Endothelial cell of umbilical vein (primary cell): ENCODE measurements at regions not wholly inside any gene's neighbourhood (a gene's known extent, or its start where the extent isn't known, plus 50 kb on each side); places are given as distances from the start of the nearest gene placed in this dataset.

ENCODE experiments used
- BruUV-seq: library from RNA; stranded (reverse); fragments of 400-500 nt; replicated peaks from 2 replicates; lab custom pipeline; 2021; lab: Mats Ljungman, UMichigan
- CTCF ChIA-PET: fragments of 300-600, 350-600 bp; sonication (Branson Sonifier 250); formaldehyde crosslinking; loops from one replicate; lab custom pipeline; 2021; ENCODE audit warnings: antibody characterized with exemption, inconsistent platforms; lab: Charles Lee
- POLR2A ChIA-PET: fragments of 300-600, 350-600 bp; sonication (Branson Sonifier 250); formaldehyde crosslinking; loops from one replicate; lab custom pipeline; 2021; ENCODE audit warnings: antibody characterized with exemption, inconsistent platforms; lab: Charles Lee
- DNase-seq: peaks from one replicate; pipeline ENCODE4 v3.0.0-alpha.2; 2011; ENCODE audit warnings: low read depth, low spot score
- FAIRE-seq: peaks from 2 replicates; lab custom pipeline; 2011; peaks lifted over from hg19 to GRCh38; lab: Jason Lieb, UNC
- H2AFZ ChIP-seq: 2 replicates; pipeline ENCODE4 v1.6.0; 2012; ENCODE audit warnings: low read depth, low read length, control low read depth, inconsistent platforms
- H3K27ac ChIP-seq: 2 replicates; pipeline ENCODE4 v1.5.1; 2011; ENCODE audit warnings: low read depth, mild to moderate bottlenecking, control low read depth, low read length, moderate library complexity; ENCODE audit not compliant: insufficient read depth
- H3K27me3 ChIP-seq, 2 experiments: 2 replicates each; pipeline versions ENCODE4 v1.6.0 to v1.6.1; 2011; ENCODE audit warnings: low read length in 2 of 2, mixed read lengths in 1 of 2; ENCODE audit not compliant: control insufficient read depth in 2 of 2, insufficient read depth in 2 of 2
- H3K36me3 ChIP-seq, 2 experiments: 2 replicates in 1 of 2; 3 replicates in 1 of 2; pipeline ENCODE4 v1.5.1; 2011; ENCODE audit warnings: low read length in 2 of 2, mild to moderate bottlenecking in 1 of 2, moderate library complexity in 1 of 2; ENCODE audit not compliant: control insufficient read depth in 2 of 2, insufficient read depth in 2 of 2; ENCODE audit errors: extremely low read depth in 1 of 2
- H3K4me1 ChIP-seq: 3 replicates; pipeline ENCODE4 v1.5.1; 2011; ENCODE audit warnings: mild to moderate bottlenecking, low read length; ENCODE audit not compliant: control insufficient read depth, insufficient read depth; ENCODE audit errors: extremely low read depth
- H3K4me2 ChIP-seq: 2 replicates; pipeline ENCODE4 v1.6.1; 2011; ENCODE audit warnings: low read length, control low read depth, mixed read lengths; ENCODE audit not compliant: insufficient read depth
- H3K4me3 ChIP-seq, 3 experiments: fragments of 200-600 bp in 1 of 3; sonication (generic), shearing (Covaris generic) in 1 of 3; replicated peaks in 1 of 3; 2 replicates each; pipeline ENCODE4 v1.5.1; 2011 to 2016; ENCODE audit warnings: control low read depth in 3 of 3, low read length in 3 of 3, mild to moderate bottlenecking in 2 of 3, inconsistent platforms in 1 of 3, low read depth in 1 of 3, moderate library complexity in 1 of 3; ENCODE audit not compliant: insufficient read depth in 1 of 3
- H3K79me2 ChIP-seq: 2 replicates; pipeline ENCODE4 v1.6.0; 2012; ENCODE audit warnings: low read length, inconsistent platforms; ENCODE audit not compliant: control insufficient read depth, insufficient read depth
- H3K9ac ChIP-seq: replicated peaks from 2 replicates; pipeline ENCODE3; 2011; ENCODE audit warnings: low read length, control low read depth; ENCODE audit not compliant: insufficient read depth; ENCODE audit errors: extremely low read depth
- H3K9me1 ChIP-seq: replicated peaks from 3 replicates; pipeline ENCODE4 v1.6.0; 2011; ENCODE audit warnings: mild to moderate bottlenecking, low read length; ENCODE audit not compliant: control insufficient read depth, insufficient read depth; ENCODE audit errors: extremely low read depth
- H3K9me3 ChIP-seq: replicated peaks from 2 replicates; pipeline ENCODE4 v1.5.1; 2012; ENCODE audit warnings: low read length, inconsistent platforms; ENCODE audit not compliant: control insufficient read depth, insufficient read depth
- H4K20me1 ChIP-seq: replicated peaks from 2 replicates; pipeline ENCODE3; 2011; ENCODE audit warnings: mild to moderate bottlenecking, low read length; ENCODE audit not compliant: control insufficient read depth, insufficient read depth; ENCODE audit errors: extremely low read depth
- EZH2 ChIP-seq: IDR thresholded peaks from 2 replicates; pipeline ENCODE4 v1.6.1; 2012; ENCODE audit warnings: borderline replicate concordance, low read depth, mild to moderate bottlenecking, moderate library complexity, low read length, inconsistent platforms; ENCODE audit not compliant: severe bottlenecking
- FOS ChIP-seq: IDR thresholded peaks from 2 replicates; pipeline ENCODE4 v1.6.1; 2011; ENCODE audit warnings: mild to moderate bottlenecking, low read length, moderate library complexity, borderline replicate concordance; ENCODE audit not compliant: insufficient read depth
- POLR2A ChIP-seq: IDR thresholded peaks from 2 replicates; pipeline ENCODE4 v1.6.1; 2012; ENCODE audit warnings: low read depth, mild to moderate bottlenecking, control low read depth, low read length
- dilution Hi-C: fragments of 300-500 bp; cut with MboI; formaldehyde crosslinking; loops from one replicate; pipeline ENCODE4 v1.15.0; 2019; ENCODE audit warnings: low sequenced_read_pairs; ENCODE audit not compliant: extremely low pct_ligation_motif_present
- intact Hi-C: fragments of 100-400 bp; cut with micrococcal nuclease; formaldehyde crosslinking; loops from one replicate; pipeline ENCODE4 v1.10.0; 2022
- TF ChIP-seq, protein P1 (sequence below), 2 donors: IDR thresholded peaks; 1 replicate in 1 of 2; 2 replicates in 1 of 2; pipeline ENCODE4 v1.5.1; 2011; ENCODE audit warnings: low read length in 2 of 2, mild to moderate bottlenecking in 2 of 2, moderate library complexity in 2 of 2, control low read depth in 1 of 2, inconsistent platforms in 1 of 2, low read depth in 1 of 2; ENCODE audit not compliant: insufficient read depth in 1 of 2; ENCODE audit errors: extremely low read depth in 1 of 2

DNA sequence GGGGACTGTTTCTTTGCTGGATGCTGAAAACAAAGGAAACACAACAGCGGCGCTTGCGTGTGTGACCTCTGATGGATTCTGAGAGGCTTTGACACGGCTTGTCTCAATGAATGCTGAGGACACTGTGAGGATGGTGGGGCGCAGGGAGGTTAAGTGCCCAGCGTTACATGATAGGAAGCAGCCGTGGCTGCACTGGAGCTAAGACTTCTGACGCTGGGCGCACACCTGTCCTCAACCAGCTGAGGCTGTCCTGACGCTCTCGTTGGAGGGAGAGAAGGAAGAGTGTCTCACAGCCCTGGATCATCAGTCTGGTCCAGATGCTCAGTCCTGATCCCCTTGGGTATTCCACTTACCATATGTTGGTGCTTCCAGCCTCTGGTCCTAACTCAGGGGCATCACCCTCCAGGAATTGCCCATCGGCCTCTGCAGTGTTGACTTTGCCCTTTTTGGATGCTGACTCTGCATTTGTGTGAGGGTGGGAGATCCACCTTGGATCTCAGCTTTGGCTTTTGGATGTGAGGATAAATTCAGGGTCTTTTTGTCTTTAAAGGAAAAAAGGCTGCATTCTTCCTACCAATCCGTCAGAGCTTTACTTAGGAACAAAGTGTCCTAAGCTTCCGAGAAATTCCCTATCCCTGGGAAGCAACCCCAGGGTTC lies 125.2 kb downstream of the ZNF664 start:
- CTCF ChIA-PET, result interaction anchor here (0.6 kb wide), 1 partner anchor 558 kb away, joined by 3 read pairs; no protein-coding TSS in a partner anchor
- Histone ChIP-seq H2AFZ (no peak overlapping the region), H3K79me2 (no peaks in the 10 kb centered on the region), H4K20me1 (no peaks in the 10 kb centered on the region), H3K9me3 (no peaks in the 10 kb centered on the region), H3K4me2 (no peak overlapping the region), H3K27ac (no peak overlapping the region), H3K4me3 (no peak overlapping the region), H3K9ac (no peak overlapping the region), H3K27me3 (peaks cover 0 to 11% of the 10 kb centered on the region in 2 experiments), H3K9me1 (no peaks in the 10 kb centered on the region), H3K4me1 (no peaks in the 10 kb centered on the region), H3K36me3 (no peaks in the 10 kb centered on the region)
- BruUV-seq, result no TSS peak
- TF ChIP-seq FOS (no peak), EZH2 (no peak)
- TF ChIP-seq, protein P1, sequence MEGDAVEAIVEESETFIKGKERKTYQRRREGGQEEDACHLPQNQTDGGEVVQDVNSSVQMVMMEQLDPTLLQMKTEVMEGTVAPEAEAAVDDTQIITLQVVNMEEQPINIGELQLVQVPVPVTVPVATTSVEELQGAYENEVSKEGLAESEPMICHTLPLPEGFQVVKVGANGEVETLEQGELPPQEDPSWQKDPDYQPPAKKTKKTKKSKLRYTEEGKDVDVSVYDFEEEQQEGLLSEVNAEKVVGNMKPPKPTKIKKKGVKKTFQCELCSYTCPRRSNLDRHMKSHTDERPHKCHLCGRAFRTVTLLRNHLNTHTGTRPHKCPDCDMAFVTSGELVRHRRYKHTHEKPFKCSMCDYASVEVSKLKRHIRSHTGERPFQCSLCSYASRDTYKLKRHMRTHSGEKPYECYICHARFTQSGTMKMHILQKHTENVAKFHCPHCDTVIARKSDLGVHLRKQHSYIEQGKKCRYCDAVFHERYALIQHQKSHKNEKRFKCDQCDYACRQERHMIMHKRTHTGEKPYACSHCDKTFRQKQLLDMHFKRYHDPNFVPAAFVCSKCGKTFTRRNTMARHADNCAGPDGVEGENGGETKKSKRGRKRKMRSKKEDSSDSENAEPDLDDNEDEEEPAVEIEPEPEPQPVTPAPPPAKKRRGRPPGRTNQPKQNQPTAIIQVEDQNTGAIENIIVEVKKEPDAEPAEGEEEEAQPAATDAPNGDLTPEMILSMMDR (IDR thresholded peaks at IDR 0.05; ENCODE audit: extremely low read depth in 1 of 2, insufficient read depth in 1 of 2, low read depth in 1 of 2, low read length in 2 of 2), result no peak
- intact Hi-C loops (no loop called here), dilution Hi-C loops (no loop called here)
- DNase-seq (no peak), FAIRE-seq (no peak)
- POLR2A ChIA-PET, result no interaction called here

DNA sequence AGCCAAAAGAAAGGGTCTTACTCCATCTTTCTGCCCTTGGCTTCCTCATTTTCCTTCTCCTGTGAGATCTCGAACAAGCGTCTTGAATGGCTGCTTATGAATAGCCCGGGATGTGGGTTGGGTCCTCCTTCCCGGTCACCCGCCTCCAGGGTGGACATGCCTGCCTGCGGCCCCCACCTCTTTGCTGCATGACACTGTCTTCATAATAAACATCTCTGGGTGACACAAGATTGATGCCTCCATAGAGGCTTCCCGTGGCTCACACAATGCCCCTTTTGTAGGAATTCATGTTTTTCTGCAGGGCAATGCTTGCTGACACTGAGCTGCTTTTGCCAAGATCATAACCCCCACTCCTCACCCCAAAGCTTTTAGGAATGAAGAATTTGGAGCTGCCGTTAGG lies 125.9 kb downstream of the ZNF664 start:
- no peak overlapping the region for H3K9ac ChIP-seq
- no peak for DNase-seq
- TF ChIP-seq POLR2A (no peak), EZH2 (no peak)
- no peaks in the 10 kb centered on the region for H3K79me2 ChIP-seq
- H3K4me3 ChIP-seq, result no peak overlapping the region
- H3K9me3 ChIP-seq, result no peaks in the 10 kb centered on the region
- H3K27ac ChIP-seq, result no peak overlapping the region
- no peak overlapping the region for H2AFZ ChIP-seq
- ChIA-PET POLR2A (no interaction called here), CTCF (no interaction called here)
- FAIRE-seq, result no peak
- H3K9me1 ChIP-seq, result no peaks in the 10 kb centered on the region
- peaks cover 0 to 11% of the 10 kb centered on the region in 2 experiments for H3K27me3 ChIP-seq
- intact Hi-C loops (no loop called here), dilution Hi-C loops (no loop called here)
- H3K4me2 ChIP-seq, result no peak overlapping the region
- no TSS peak for BruUV-seq
- no peaks in the 10 kb centered on the region for H3K36me3 ChIP-seq
- no peaks in the 10 kb centered on the region for H4K20me1 ChIP-seq
- H3K4me1 ChIP-seq, result no peaks in the 10 kb centered on the region
